PC-3 (cell line): ENCODE measurements at regions not wholly inside any gene's neighbourhood (a gene's known extent, or its start where the extent isn't known, plus 50 kb on each side); places are given as distances from the start of the nearest gene placed in this dataset.

ENCODE experiments used
- ATAC-seq: fragments of 200-7000 bp; cut with Tn5 transposase; 2 replicates; pipeline ENCODE4 v1.9.1; 2020; ENCODE audit warnings: mild to moderate bottlenecking, moderate library complexity
- BruUV-seq: library from RNA; stranded (reverse); fragments of 400-500 nt; replicated peaks from 2 replicates; lab custom pipeline; 2021; lab: Mats Ljungman, UMichigan
- CTCF ChIA-PET: fragments of 300-600 bp; sonication (Branson Sonifier 250); formaldehyde crosslinking; loops from one replicate; lab custom pipeline; 2022; ENCODE audit warnings: antibody characterized with exemption; lab: Charles Lee
- POLR2A ChIA-PET: fragments of 300-600 bp; sonication (Branson Sonifier 250); formaldehyde crosslinking; loops from one replicate; lab custom pipeline; 2022; ENCODE audit warnings: antibody characterized with exemption; ENCODE audit not compliant: unreplicated experiment; lab: Charles Lee
- DNase-seq: peaks from one replicate; pipeline ENCODE4 v3.0.0-alpha.2; 2015
- H2AFZ ChIP-seq: fragments of 300-600 bp; sonication (generic); 2 replicates; pipeline ENCODE4 v1.6.0; 2016; ENCODE audit warnings: antibody characterized with exemption, low read length
- H3F3A ChIP-seq: fragments of 300-600 bp; sonication (generic); one replicate; pipeline ENCODE4 v1.6.0; 2017; ENCODE audit warnings: antibody characterized with exemption, low read length, control low read depth, mild to moderate bottlenecking; ENCODE audit not compliant: unreplicated experiment
- H3K27ac ChIP-seq: fragments of 300-600 bp; sonication (generic); 2 replicates; pipeline ENCODE4 v1.5.1; 2016; ENCODE audit warnings: mild to moderate bottlenecking, low read length
- H3K27me3 ChIP-seq: fragments of 300-600 bp; sonication (generic); 2 replicates; pipeline ENCODE4 v1.6.1; 2016; ENCODE audit warnings: low read length, mixed read lengths
- H3K36me3 ChIP-seq: fragments of 300-600 bp; sonication (generic); 2 replicates; pipeline ENCODE4 v1.6.1; 2016; ENCODE audit warnings: low read depth, mixed run types, low read length, mixed read lengths
- H3K4me1 ChIP-seq: fragments of 300-600 bp; sonication (generic); 2 replicates; pipeline ENCODE4 v1.5.1; 2016; ENCODE audit warnings: low read length; ENCODE audit not compliant: insufficient read depth
- H3K4me2 ChIP-seq: fragments of 300-600 bp; sonication (generic); 2 replicates; pipeline ENCODE4 v1.6.0; 2016; ENCODE audit warnings: low read length
- H3K4me3 ChIP-seq: fragments of 300-600 bp; sonication (generic); 2 replicates; pipeline ENCODE4 v1.5.1; 2016; ENCODE audit warnings: mild to moderate bottlenecking, low read length, mixed read lengths
- H3K79me2 ChIP-seq: fragments of 300-600 bp; sonication (generic); 2 replicates; pipeline ENCODE4 v1.6.1; 2017; ENCODE audit warnings: low read length, mixed read lengths
- H3K9ac ChIP-seq: fragments of 300-600 bp; sonication (generic); 2 replicates; pipeline ENCODE4 v1.6.0; 2016; ENCODE audit warnings: mild to moderate bottlenecking, low read length
- H3K9me2 ChIP-seq: fragments of 300-600 bp; sonication (generic); replicated peaks from 2 replicates; pipeline ENCODE4 v1.6.1; 2016; ENCODE audit warnings: mixed run types, low read length, mixed read lengths
- H3K9me3 ChIP-seq: fragments of 300-600 bp; sonication (generic); 2 replicates; pipeline ENCODE4 v1.6.1; 2016; ENCODE audit warnings: low read length, mixed read lengths
- H4K20me1 ChIP-seq: fragments of 300-600 bp; sonication (generic); 2 replicates; pipeline ENCODE4 v1.6.1; 2016; ENCODE audit warnings: low read length, mixed read lengths
- EZH2 ChIP-seq: fragments of 300-600 bp; sonication (generic); IDR thresholded peaks from one replicate; pipeline ENCODE4 v1.6.1; 2017; ENCODE audit warnings: antibody characterized with exemption, mild to moderate bottlenecking, low read length; ENCODE audit not compliant: unreplicated experiment
- EZH2phosphoT487 ChIP-seq: fragments of 300-600 bp; sonication (generic); IDR thresholded peaks from 2 replicates; pipeline ENCODE4 v1.6.1; 2018; ENCODE audit warnings: mild to moderate bottlenecking, antibody characterized with exemption, low read length, borderline replicate concordance
- intact Hi-C: fragments of 100-400 bp; cut with micrococcal nuclease; formaldehyde crosslinking; loops from 2 replicates; pipeline ENCODE4 v1.9.0; 2023
- TF ChIP-seq, protein P1 (sequence below): fragments of 300-600 bp; sonication (generic); conservative IDR thresholded peaks from 2 replicates; pipeline ENCODE4 v1.5.1; 2017; ENCODE audit warnings: antibody characterized with exemption, low read depth, mild to moderate bottlenecking, low read length

DNA sequence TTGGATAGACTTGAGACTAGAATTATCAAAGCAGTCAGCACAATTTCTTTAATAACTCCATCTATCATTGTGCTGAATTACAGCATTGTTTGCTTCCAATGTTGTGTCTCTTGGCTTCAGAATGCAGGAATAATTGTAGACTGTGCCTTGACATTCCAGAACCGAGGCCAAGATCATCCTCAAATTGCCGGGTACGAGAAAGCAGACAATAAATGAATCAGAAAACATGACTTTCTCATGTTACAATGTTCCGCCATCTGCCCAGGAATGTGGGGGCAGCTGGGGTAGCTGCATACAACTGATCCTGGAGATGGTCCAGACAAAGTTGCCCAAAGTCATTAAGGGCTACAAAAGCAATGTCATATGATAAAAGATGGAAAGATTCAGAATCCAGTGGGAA lies 206.2 kb upstream of the SGCD start:
- H3K79me2 ChIP-seq: no peaks in the 10 kb centered on the region
- no peaks in the 10 kb centered on the region for H3K36me3 ChIP-seq
- ChIA-PET POLR2A (no interaction called here), CTCF (no interaction called here)
- no peak overlapping the region for H3K4me2 ChIP-seq
- no peaks in the 10 kb centered on the region for H3F3A ChIP-seq
- no peak for TF ChIP-seq EZH2phosphoT487
- no peak for TF ChIP-seq EZH2
- TF ChIP-seq, protein P1, sequence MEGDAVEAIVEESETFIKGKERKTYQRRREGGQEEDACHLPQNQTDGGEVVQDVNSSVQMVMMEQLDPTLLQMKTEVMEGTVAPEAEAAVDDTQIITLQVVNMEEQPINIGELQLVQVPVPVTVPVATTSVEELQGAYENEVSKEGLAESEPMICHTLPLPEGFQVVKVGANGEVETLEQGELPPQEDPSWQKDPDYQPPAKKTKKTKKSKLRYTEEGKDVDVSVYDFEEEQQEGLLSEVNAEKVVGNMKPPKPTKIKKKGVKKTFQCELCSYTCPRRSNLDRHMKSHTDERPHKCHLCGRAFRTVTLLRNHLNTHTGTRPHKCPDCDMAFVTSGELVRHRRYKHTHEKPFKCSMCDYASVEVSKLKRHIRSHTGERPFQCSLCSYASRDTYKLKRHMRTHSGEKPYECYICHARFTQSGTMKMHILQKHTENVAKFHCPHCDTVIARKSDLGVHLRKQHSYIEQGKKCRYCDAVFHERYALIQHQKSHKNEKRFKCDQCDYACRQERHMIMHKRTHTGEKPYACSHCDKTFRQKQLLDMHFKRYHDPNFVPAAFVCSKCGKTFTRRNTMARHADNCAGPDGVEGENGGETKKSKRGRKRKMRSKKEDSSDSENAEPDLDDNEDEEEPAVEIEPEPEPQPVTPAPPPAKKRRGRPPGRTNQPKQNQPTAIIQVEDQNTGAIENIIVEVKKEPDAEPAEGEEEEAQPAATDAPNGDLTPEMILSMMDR: no peak
- H3K9me2 ChIP-seq: no peaks in the 10 kb centered on the region
- H2AFZ ChIP-seq: no peak overlapping the region
- no TSS peak for BruUV-seq
- DNase-seq (no peak), ATAC-seq (no peak)
- H3K9ac ChIP-seq: no peak overlapping the region
- no peak overlapping the region for H3K27ac ChIP-seq
- no peaks in the 10 kb centered on the region for H3K9me3 ChIP-seq
- intact Hi-C loops: no loop called here
- no peaks in the 10 kb centered on the region for H4K20me1 ChIP-seq
- no peaks in the 10 kb centered on the region for H3K4me1 ChIP-seq
- H3K27me3 ChIP-seq: no peaks in the 10 kb centered on the region
- no peak overlapping the region for H3K4me3 ChIP-seq

DNA sequence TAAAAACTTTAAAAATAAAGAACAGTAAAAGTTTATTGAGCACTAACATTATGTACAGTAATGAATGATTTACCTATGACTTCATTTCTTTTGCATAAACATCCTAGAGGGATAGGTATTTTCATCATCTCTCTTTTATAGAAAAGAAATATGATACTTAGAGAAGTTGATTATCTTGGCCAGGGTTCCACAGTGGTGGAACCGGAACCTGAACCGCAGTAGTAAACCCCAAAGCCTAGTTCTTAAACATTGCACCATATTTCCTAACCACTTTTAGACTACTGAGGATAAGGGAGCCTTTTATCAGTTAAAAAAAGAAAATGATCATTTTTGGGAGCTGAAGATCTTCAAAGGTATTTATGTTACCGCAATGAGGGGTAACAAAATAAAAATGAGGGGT lies 205.7 kb upstream of the SGCD start:
- BruUV-seq: no TSS peak
- ChIA-PET CTCF (no interaction called here), POLR2A (no interaction called here)
- DNase-seq: no peak
- TF ChIP-seq, protein P1: no peak
- TF ChIP-seq EZH2: no peak
- TF ChIP-seq EZH2phosphoT487: no peak
- Histone ChIP-seq H3K27me3 (no peaks in the 10 kb centered on the region), H3K79me2 (no peaks in the 10 kb centered on the region), H2AFZ (no peak overlapping the region), H3K36me3 (no peaks in the 10 kb centered on the region), H3K9me3 (no peaks in the 10 kb centered on the region), H3K9me2 (no peaks in the 10 kb centered on the region), H3K9ac (no peak overlapping the region), H3K4me1 (no peaks in the 10 kb centered on the region), H3K4me2 (no peak overlapping the region), H3K4me3 (no peak overlapping the region), H3K27ac (no peak overlapping the region), H3F3A (no peaks in the 10 kb centered on the region), H4K20me1 (no peaks in the 10 kb centered on the region)
- intact Hi-C loops: no loop called here
- ATAC-seq: no peak

DNA sequence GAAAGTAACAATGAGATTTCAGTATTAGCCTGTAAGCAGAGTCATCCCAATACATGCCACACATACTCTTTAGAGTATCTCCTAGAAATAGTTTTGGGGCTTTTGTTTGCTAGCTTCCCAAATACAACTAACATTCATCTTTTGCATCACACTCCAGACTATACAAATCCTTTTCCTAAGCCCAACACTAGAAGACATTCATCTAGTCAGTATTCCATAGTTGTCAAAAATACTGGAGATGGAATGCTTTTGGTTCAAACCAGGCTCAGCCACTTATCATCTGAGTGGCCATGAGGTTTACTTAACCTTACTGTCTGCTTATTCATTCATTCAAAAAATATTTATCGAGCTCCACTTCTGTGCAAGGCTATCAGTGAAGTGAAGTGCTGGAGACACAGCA lies 205.1 kb upstream of the SGCD start:
- ATAC-seq: no peak
- no peaks in the 10 kb centered on the region for H3K79me2 ChIP-seq

More for the DNA sequence above, 205.1 kb upstream of the SGCD start:
- Histone ChIP-seq H3F3A (no peaks in the 10 kb centered on the region), H3K9me2 (no peaks in the 10 kb centered on the region), H3K4me2 (no peak overlapping the region), H3K4me3 (no peak overlapping the region), H3K9ac (no peak overlapping the region), H4K20me1 (no peaks in the 10 kb centered on the region), H3K27ac (no peak overlapping the region), H2AFZ (no peak overlapping the region), H3K9me3 (no peaks in the 10 kb centered on the region), H3K4me1 (no peaks in the 10 kb centered on the region), H3K27me3 (no peaks in the 10 kb centered on the region), H3K36me3 (no peaks in the 10 kb centered on the region)
- DNase-seq: no peak
- ChIA-PET POLR2A (no interaction called here), CTCF (no interaction called here)
- TF ChIP-seq, protein P1: no peak
- TF ChIP-seq EZH2phosphoT487 (no peak), EZH2 (no peak)
- intact Hi-C loops: no loop called here
- no TSS peak for BruUV-seq
